T-cell (primary cell): ENCODE measurements at regions not wholly inside any gene's neighbourhood (a gene's known extent, or its start where the extent isn't known, plus 50 kb on each side); places are given as distances from the start of the nearest gene placed in this dataset.
"Not testable (repeated sequence)": the region's sequence is repeated elsewhere in the genome, so short reads cannot be mapped to it uniquely, and the experiment has no call there.

ENCODE experiments used
- ATAC-seq, 4 experiments: fragments of 200-7000 bp in 3 of 4; fragments of 150-1000 bp in 1 of 4; cut with Tn5 transposase; replicated peaks in 1 of 4; 1 replicate in 3 of 4; 2 replicates in 1 of 4; pipeline ENCODE4 v1.10.0; 2021; ENCODE audit warnings: moderate library complexity in 3 of 4, mild to moderate bottlenecking in 2 of 4, moderate number of reproducible peaks in 1 of 4
- CTCF ChIA-PET, 2 donors: fragments of 300-600 bp; sonication (Branson Sonifier 250); formaldehyde crosslinking; loops; one replicate each; lab custom pipeline; 2022; ENCODE audit warnings: antibody characterized with exemption in 2 of 2; lab: Charles Lee
- POLR2A ChIA-PET, 2 donors: fragments of 300-600 bp; sonication (Branson Sonifier 250); formaldehyde crosslinking; loops; one replicate each; lab custom pipeline; 2022; ENCODE audit warnings: antibody characterized with exemption in 2 of 2; lab: Charles Lee
- DNase-seq, 35 experiments: peaks; one replicate each; pipeline versions ENCODE4 v3.0.0 to v3.0.0-alpha.2; 2013 to 2023
- H3K27ac ChIP-seq: one replicate; pipeline ENCODE4 v1.5.1; 2013; ENCODE audit warnings: low read length
- H3K27me3 ChIP-seq, 2 experiments: replicated peaks in 1 of 2; 1 replicate in 1 of 2; 2 replicates in 1 of 2; pipeline versions ENCODE4 v1.6.1 to v1.7.0; 2013; ENCODE audit warnings: low read length in 1 of 2, mixed read lengths in 1 of 2; ENCODE audit not compliant: control insufficient read depth in 2 of 2, insufficient read depth in 2 of 2; ENCODE audit errors: extremely low read depth in 1 of 2
- H3K36me3 ChIP-seq, 2 donors: 1 replicate in 1 of 2; 2 replicates in 1 of 2; pipeline versions ENCODE4 v1.6.1 to v1.7.0; 2013; ENCODE audit warnings: low read length in 1 of 2; ENCODE audit not compliant: control insufficient read depth in 2 of 2, insufficient read depth in 1 of 2; ENCODE audit errors: extremely low read depth in 1 of 2
- H3K4me1 ChIP-seq, 2 experiments: 1 replicate in 1 of 2; 2 replicates in 1 of 2; pipeline versions ENCODE4 v1.6.1 to v1.7.0; 2013; ENCODE audit warnings: low read length in 2 of 2, mixed read lengths in 1 of 2; ENCODE audit not compliant: insufficient read depth in 2 of 2, control insufficient read depth in 1 of 2; ENCODE audit errors: extremely low read depth in 1 of 2
- H3K4me3 ChIP-seq, 2 donors: 1 replicate in 1 of 2; 2 replicates in 1 of 2; pipeline versions ENCODE4 v1.5.1 to v1.7.0; 2013; ENCODE audit warnings: mild to moderate bottlenecking in 2 of 2, low read length in 1 of 2, moderate library complexity in 1 of 2; ENCODE audit not compliant: control insufficient read depth in 1 of 2; ENCODE audit errors: extremely low read depth in 1 of 2
- H3K9me3 ChIP-seq: 2 replicates; pipeline ENCODE4 v1.7.0; 2013
- H3K27ac Mint-ChIP-seq, 2 donors: one replicate each; pipeline ENCODE4 v1.8.0; 2020 to 2021; ENCODE audit warnings: mild to moderate bottlenecking in 2 of 2, mixed read lengths in 2 of 2
- H3K27me3 Mint-ChIP-seq, 2 donors: one replicate each; pipeline ENCODE4 v1.8.0; 2021 to 2022; ENCODE audit warnings: mixed read lengths in 2 of 2
- H3K36me3 Mint-ChIP-seq: one replicate; pipeline ENCODE4 v1.8.0; 2021; ENCODE audit warnings: mixed read lengths
- H3K4me1 Mint-ChIP-seq, 3 donors: one replicate each; pipeline ENCODE4 v1.8.0; 2020 to 2022; ENCODE audit warnings: mixed read lengths in 3 of 3, mild to moderate bottlenecking in 1 of 3
- H3K4me3 Mint-ChIP-seq, 3 donors: one replicate each; pipeline ENCODE4 v1.8.0; 2020 to 2022; ENCODE audit warnings: mild to moderate bottlenecking in 3 of 3, mixed read lengths in 3 of 3, moderate library complexity in 3 of 3
- H3K9me3 Mint-ChIP-seq, 3 donors: one replicate each; pipeline ENCODE4 v1.8.0; 2020 to 2022; ENCODE audit warnings: mixed read lengths in 3 of 3
- WGBS: methylation state at CpG from one replicate; pipeline ENCODE4 v1.1.5; 2013; ENCODE audit warnings: missing lambda C conversion rate; ENCODE audit not compliant: insufficient coverage; 5-methylcytosine and 5-hydroxymethylcytosine counted together

GRCh38 chr21:14013623-14014498 lies 196.9 kb downstream of the LIPI start:
- H3K27ac Mint-ChIP-seq, H3K36me3 ChIP-seq, H3K9me3 ChIP-seq, H3K27me3 ChIP-seq, H3K4me1 Mint-ChIP-seq, POLR2A ChIA-PET, ATAC-seq, H3K27me3 Mint-ChIP-seq, H3K27ac ChIP-seq, H3K4me1 ChIP-seq, H3K4me3 ChIP-seq, H3K4me3 Mint-ChIP-seq, CTCF ChIA-PET, DNase-seq, H3K9me3 Mint-ChIP-seq, H3K36me3 Mint-ChIP-seq: not testable (repeated sequence)
- WGBS, result 78% methylated on average over 12 of the region's 18 CpGs

DNA sequence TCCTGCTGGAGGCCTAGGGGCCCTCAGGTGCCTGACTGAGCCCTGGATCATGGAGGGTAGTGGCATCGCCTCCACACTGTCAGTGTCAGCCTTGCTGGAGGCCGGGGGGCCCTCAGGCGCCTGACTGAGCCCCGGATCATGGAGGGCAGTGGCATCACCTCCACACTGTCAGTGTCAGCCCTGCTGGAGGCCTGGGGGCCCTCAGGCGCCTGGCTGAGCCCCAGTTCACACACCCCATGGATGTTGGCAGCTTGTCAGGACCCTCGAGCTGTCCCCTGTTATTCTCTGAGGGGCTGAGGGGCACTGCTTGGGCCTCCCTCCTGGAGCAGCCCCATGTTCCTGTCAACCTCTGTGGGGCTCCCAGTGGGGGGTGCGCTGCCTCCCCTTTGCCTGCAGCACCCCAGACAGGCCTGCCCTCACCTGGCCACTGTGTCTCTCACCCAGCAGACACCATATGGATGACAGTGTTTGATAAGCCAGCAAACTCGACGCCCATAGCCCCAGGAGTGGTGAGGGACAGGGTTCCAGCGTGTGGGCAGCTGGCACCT lies 197.6 kb downstream of the LIPI start:
- no peak overlapping the region for H3K4me3 Mint-ChIP-seq
- POLR2A ChIA-PET, result no interaction called here
- H3K9me3 Mint-ChIP-seq, result no peaks in the 10 kb centered on the region
- Histone ChIP-seq H3K27me3 (peaks cover 0 to 9% of the 10 kb centered on the region in 2 experiments), H3K4me1 (no peaks in the 10 kb centered on the region), H3K36me3 (no peaks in the 10 kb centered on the region), H3K4me3 (no peak overlapping the region), H3K27ac (no peak overlapping the region), H3K9me3 (no peaks in the 10 kb centered on the region)
- DNase-seq (no peak), ATAC-seq (no peak)
- H3K36me3 Mint-ChIP-seq, result no peaks in the 10 kb centered on the region
- CTCF ChIA-PET, result no interaction called here
- 72% methylated on average over 8 of the region's 10 CpGs for WGBS
- H3K4me1 Mint-ChIP-seq, result no peaks in the 10 kb centered on the region
- no peaks in the 10 kb centered on the region for H3K27me3 Mint-ChIP-seq
- no peak overlapping the region for H3K27ac Mint-ChIP-seq

- Histone ChIP-seq H3K36me3 (no peaks in the 10 kb centered on the region), H3K27ac (no peak overlapping the region), H3K9me3 (no peaks in the 10 kb centered on the region), H3K4me1 (no peaks in the 10 kb centered on the region), H3K27me3 (peaks cover 0 to 9% of the 10 kb centered on the region in 2 experiments), H3K4me3 (no peak overlapping the region)
- Mint-ChIP-seq H3K27ac (no peak overlapping the region), H3K36me3 (no peaks in the 10 kb centered on the region), H3K27me3 (peaks cover 0 to 2% of the 10 kb centered on the region in 2 donors), H3K4me3 (no peak overlapping the region), H3K9me3 (no peaks in the 10 kb centered on the region), H3K4me1 (no peaks in the 10 kb centered on the region)
- CTCF ChIA-PET, result no interaction called here
- ATAC-seq (no peak), DNase-seq (no peak)
- POLR2A ChIA-PET, result no interaction called here
- 87% methylated on average over 5 of the region's 9 CpGs for WGBS
Measured at GRCh38 chr21:14012409-14012808, 198.3 kb downstream of the LIPI start.

GRCh38 chr21:14011751-14012150 lies 199.0 kb downstream of the LIPI start:
- CTCF ChIA-PET, H3K27ac Mint-ChIP-seq: not testable (repeated sequence)

GRCh38 chr21:14011149-14011548 lies 199.6 kb downstream of the LIPI start:
- H3K4me3 Mint-ChIP-seq, H3K4me1 Mint-ChIP-seq, H3K27me3 Mint-ChIP-seq, H3K9me3 Mint-ChIP-seq, H3K27ac Mint-ChIP-seq, H3K36me3 Mint-ChIP-seq, ATAC-seq, H3K4me1 ChIP-seq, H3K27ac ChIP-seq, H3K4me3 ChIP-seq, H3K36me3 ChIP-seq, DNase-seq, H3K27me3 ChIP-seq, CTCF ChIA-PET, H3K9me3 ChIP-seq: not testable (repeated sequence)
- POLR2A ChIA-PET, result interaction anchor here in 1 of 2 donors (0.6 kb wide), 1 partner anchor 1783 kb away, joined by 4 read pairs; no protein-coding TSS in a partner anchor
- 84% methylated on average over 20 of the region's 24 CpGs for WGBS

More at GRCh38 chr21:14011751-14012150, 199.0 kb downstream of the LIPI start:
- H3K27me3 Mint-ChIP-seq, H3K4me3 ChIP-seq, H3K4me1 Mint-ChIP-seq, POLR2A ChIA-PET, H3K4me1 ChIP-seq, DNase-seq, H3K27me3 ChIP-seq, H3K4me3 Mint-ChIP-seq, ATAC-seq, H3K9me3 ChIP-seq, H3K36me3 ChIP-seq, H3K27ac ChIP-seq, H3K9me3 Mint-ChIP-seq, H3K36me3 Mint-ChIP-seq: not testable (repeated sequence)
- WGBS, result 87% methylated on average over 17 of the region's 17 CpGs

- H3K36me3 ChIP-seq, result no peaks in the 10 kb centered on the region
- H3K4me1 ChIP-seq, result no peaks in the 10 kb centered on the region
- Mint-ChIP-seq H3K27me3 (peaks cover 0 to 3% of the 10 kb centered on the region in 2 donors), H3K4me3 (no peak overlapping the region), H3K36me3 (no peaks in the 10 kb centered on the region), H3K9me3 (no peaks in the 10 kb centered on the region), H3K27ac (no peak overlapping the region), H3K4me1 (no peaks in the 10 kb centered on the region)
- ATAC-seq (no peak), DNase-seq (no peak)
- H3K4me3 ChIP-seq, result no peak overlapping the region
- no peaks in the 10 kb centered on the region for H3K9me3 ChIP-seq
- WGBS, result 89% methylated on average over 6 of the region's 8 CpGs
- peaks cover 0 to 9% of the 10 kb centered on the region in 2 experiments for H3K27me3 ChIP-seq
- H3K27ac ChIP-seq, result no peak overlapping the region
- POLR2A ChIA-PET, result interaction anchor here in 1 of 2 donors (0.6 kb wide), 1 partner anchor 1783 kb away, joined by 4 read pairs; no protein-coding TSS in a partner anchor
- CTCF ChIA-PET, result no interaction called here
Measured at GRCh38 chr21:14010729-14011128, 200.0 kb downstream of the LIPI start.
